Peyer's patch (tissue), 4 donors: ENCODE measurements at regions not wholly inside any gene's neighbourhood (a gene's known extent, or its start where the extent isn't known, plus 50 kb on each side); places are given as distances from the start of the nearest gene placed in this dataset.
"Not testable (repeated sequence)": the region's sequence is repeated elsewhere in the genome, so short reads cannot be mapped to it uniquely, and the experiment has no call there.

Source experiments
- DNase-seq, 3 donors: peaks; one replicate each; pipeline ENCODE4 v3.0.0-alpha.2; 2017 to 2019
- H3K27ac ChIP-seq, 4 donors: fragments of 200-600 bp; sonication (generic); one replicate each; pipeline ENCODE4 v1.5.1; 2016 to 2019
- H3K27me3 ChIP-seq, 2 donors: fragments of 200-600 bp; sonication (generic); one replicate each; pipeline ENCODE4 v1.5.1; 2019
- H3K36me3 ChIP-seq, 3 donors: fragments of 200-600 bp; sonication (generic); one replicate each; pipeline ENCODE4 v1.5.1; 2016 to 2019
- H3K4me1 ChIP-seq, 4 donors: fragments of 200-600 bp; sonication (generic); one replicate each; pipeline ENCODE4 v1.5.1; 2016 to 2019
- H3K4me3 ChIP-seq, 4 donors: fragments of 200-600 bp; sonication (generic); 1 replicate in 3 of 4; 2 replicates in 1 of 4; pipeline ENCODE4 v1.5.1; 2016 to 2019; ENCODE audit warnings: mild to moderate bottlenecking in 1 of 4
- H3K9me3 ChIP-seq, 4 donors: fragments of 200-600 bp; sonication (generic); one replicate each; pipeline ENCODE4 v1.5.1; 2016 to 2019; ENCODE audit warnings: mild to moderate bottlenecking in 1 of 4
- POLR2A ChIP-seq, 2 donors: fragments of 450-650 bp; IDR thresholded peaks; one replicate each; pipeline ENCODE4 v1.5.1; 2017; ENCODE audit warnings: antibody characterized with exemption in 2 of 2, mild to moderate bottlenecking in 2 of 2, moderate library complexity in 2 of 2
- TF ChIP-seq, protein P1 (sequence below), 6 experiments: fragments of 450-650 bp in 4 of 6; fragments of 200-600 bp in 2 of 6; sonication (generic) in 1 of 6; IDR thresholded peaks; one replicate each; pipeline ENCODE4 v1.5.1; 2017 to 2019; ENCODE audit warnings: antibody characterized with exemption in 6 of 6, mild to moderate bottlenecking in 3 of 6, moderate library complexity in 1 of 6

DNA sequence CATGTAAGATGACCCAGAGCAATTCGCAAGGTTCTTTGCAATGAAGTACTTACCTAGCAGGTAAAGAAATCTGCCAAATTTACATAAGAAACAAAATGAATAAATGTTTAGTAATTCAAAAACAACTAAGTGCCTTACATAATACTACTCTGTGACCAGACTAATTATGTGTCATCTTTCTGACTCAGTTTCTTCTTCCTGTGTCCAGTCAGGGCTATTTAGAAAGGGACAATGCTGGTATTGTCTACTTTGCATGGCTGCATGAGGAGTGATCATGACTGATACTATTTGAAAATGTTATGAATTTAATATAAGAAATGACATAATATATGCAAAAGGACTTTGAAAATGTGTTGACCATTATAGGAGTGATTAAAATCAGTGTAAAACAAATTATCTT lies 210.0 kb downstream of the TMEM161B start:
- Histone ChIP-seq H3K36me3 (no peaks in the 10 kb centered on the region), H3K27ac (no peak overlapping the region), H3K4me1 (no peaks in the 10 kb centered on the region), H3K4me3 (no peak overlapping the region), H3K27me3 (no peaks in the 10 kb centered on the region), H3K9me3 (peaks cover 0 to 4% (median 0%) of the 10 kb centered on the region in 4 donors)
- TF ChIP-seq, protein P1, sequence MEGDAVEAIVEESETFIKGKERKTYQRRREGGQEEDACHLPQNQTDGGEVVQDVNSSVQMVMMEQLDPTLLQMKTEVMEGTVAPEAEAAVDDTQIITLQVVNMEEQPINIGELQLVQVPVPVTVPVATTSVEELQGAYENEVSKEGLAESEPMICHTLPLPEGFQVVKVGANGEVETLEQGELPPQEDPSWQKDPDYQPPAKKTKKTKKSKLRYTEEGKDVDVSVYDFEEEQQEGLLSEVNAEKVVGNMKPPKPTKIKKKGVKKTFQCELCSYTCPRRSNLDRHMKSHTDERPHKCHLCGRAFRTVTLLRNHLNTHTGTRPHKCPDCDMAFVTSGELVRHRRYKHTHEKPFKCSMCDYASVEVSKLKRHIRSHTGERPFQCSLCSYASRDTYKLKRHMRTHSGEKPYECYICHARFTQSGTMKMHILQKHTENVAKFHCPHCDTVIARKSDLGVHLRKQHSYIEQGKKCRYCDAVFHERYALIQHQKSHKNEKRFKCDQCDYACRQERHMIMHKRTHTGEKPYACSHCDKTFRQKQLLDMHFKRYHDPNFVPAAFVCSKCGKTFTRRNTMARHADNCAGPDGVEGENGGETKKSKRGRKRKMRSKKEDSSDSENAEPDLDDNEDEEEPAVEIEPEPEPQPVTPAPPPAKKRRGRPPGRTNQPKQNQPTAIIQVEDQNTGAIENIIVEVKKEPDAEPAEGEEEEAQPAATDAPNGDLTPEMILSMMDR (IDR thresholded peaks at IDR 0.05) = no peak
- TF ChIP-seq POLR2A (IDR thresholded peaks at IDR 0.05) = no peak
- DNase-seq = no peak

DNA sequence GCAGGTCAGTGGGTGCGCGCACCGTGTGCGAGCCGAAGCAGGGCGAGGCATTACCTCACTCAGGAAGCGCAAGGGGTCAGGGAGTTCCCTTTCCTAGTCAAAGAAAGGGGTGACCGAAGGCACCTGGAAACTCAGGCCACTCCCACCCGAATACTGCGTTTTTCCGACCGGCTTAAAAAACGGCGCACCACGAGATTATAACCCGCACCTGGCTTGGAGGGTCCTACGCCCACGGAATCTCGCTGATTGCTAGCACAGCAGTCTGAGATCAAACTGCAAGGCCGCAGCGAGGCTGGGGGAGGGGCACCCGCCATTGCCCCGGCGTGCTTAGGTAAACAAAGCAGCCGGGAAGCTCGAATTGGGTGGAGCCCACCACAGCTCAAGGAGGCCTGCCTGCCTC lies 216.2 kb downstream of the TMEM161B start:
- not testable (repeated sequence) for H3K4me3 ChIP-seq, H3K36me3 ChIP-seq, DNase-seq, H3K9me3 ChIP-seq, H3K4me1 ChIP-seq, H3K27me3 ChIP-seq, H3K27ac ChIP-seq

DNA sequence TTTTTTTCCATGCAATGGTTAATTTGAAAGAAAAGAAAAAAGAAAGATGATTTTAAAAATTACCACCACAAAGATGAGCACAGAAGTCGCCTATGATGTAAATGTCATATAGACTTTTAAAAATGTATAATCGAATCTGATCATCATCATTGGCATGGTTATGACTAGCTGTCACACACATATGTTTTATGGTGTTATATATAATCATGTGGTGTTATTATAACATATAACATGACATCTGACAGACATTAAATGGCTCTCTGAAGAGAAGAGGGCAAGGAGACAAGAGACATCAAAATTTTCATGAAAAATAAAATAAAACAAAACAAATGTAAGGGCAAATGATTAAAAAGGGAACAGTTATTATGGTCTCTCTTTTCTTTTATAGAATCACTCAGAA lies 217.5 kb downstream of the TMEM161B start:
- Histone ChIP-seq H3K9me3 (no peaks in the 10 kb centered on the region), H3K36me3 (no peaks in the 10 kb centered on the region), H3K4me1 (no peaks in the 10 kb centered on the region), H3K4me3 (no peak overlapping the region), H3K27ac (no peak overlapping the region), H3K27me3 (no peaks in the 10 kb centered on the region)
- no peak for DNase-seq
- TF ChIP-seq, protein P1 (IDR thresholded peaks at IDR 0.05) = no peak
- TF ChIP-seq POLR2A (IDR thresholded peaks at IDR 0.05) = no peak

DNA sequence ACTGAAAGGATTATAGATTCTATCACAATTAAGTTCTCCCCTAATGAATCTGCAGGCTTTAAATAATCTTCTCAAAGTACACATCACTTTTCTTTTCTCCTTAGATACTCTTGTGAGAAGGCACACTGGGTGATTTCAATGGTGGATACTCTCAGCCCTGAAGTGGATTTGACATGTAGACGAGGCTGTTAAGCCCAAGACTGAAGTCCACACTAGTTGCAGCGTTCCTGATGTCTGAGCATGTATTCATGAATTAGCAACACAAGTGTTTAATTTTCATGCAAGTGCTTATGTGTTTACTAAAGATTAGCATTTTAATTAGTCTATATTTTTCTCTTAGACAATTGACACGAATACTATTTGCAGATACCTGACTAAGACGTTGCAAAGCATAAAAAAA lies 218.9 kb downstream of the TMEM161B start:
- H3K36me3 ChIP-seq = no peaks in the 10 kb centered on the region
- no peak overlapping the region for H3K27ac ChIP-seq
- no peak for TF ChIP-seq POLR2A (IDR thresholded peaks at IDR 0.05)
- TF ChIP-seq, protein P1 (IDR thresholded peaks at IDR 0.05) = no peak
- no peaks in the 10 kb centered on the region for H3K4me1 ChIP-seq
- H3K4me3 ChIP-seq = no peak overlapping the region
- no peak for DNase-seq
- no peaks in the 10 kb centered on the region for H3K9me3 ChIP-seq
- H3K27me3 ChIP-seq = no peaks in the 10 kb centered on the region

DNA sequence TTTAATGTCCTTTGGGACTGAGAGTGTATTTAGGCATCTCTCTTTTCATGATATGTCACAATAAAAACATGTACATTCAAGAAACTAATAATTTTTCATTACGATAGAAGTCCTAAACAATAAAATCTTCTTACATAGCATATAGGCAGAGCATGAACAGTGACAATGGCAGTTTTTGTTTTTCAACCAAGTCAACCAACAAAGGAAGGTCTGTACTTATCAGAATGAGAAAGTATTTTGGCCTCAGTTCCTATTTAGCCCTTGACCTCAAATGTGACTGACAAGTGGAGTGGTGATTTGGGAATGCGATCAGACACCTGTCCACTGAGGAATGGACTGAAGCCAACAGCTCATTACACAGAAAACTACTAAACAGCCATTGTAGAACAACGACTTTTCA lies 219.5 kb downstream of the TMEM161B start:
- no peak overlapping the region for H3K4me3 ChIP-seq
- H3K9me3 ChIP-seq = no peaks in the 10 kb centered on the region
- H3K4me1 ChIP-seq = no peaks in the 10 kb centered on the region
- no peak for DNase-seq
- TF ChIP-seq, protein P1 (IDR thresholded peaks at IDR 0.05) = no peak
- TF ChIP-seq POLR2A (IDR thresholded peaks at IDR 0.05) = no peak
- H3K36me3 ChIP-seq = no peaks in the 10 kb centered on the region
- H3K27ac ChIP-seq = no peak overlapping the region
- H3K27me3 ChIP-seq = no peaks in the 10 kb centered on the region

DNA sequence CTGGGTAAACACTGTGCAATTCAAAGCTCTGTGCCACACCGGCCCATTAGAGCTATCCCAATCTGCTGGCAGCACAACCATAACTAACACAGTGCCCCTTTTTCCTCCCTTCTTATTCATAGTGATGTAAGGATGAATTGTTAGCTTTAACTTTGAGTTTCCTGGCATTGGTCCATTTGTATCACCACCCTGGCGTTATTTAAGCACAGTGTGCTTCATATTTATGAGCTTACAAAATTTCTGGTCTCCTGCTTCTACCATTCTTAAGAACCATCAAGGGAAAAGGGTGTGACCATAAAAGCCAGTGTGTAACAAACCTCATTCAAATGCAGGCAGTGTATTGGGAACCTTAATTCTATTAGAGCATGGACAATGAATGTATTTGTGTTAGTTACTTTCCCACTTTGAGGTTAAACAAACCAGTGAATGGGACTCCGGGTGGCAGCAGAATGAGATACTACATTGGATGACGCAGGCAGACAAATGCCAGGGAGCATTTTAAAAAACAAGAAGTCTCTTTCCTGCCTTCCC lies 222.6 kb downstream of the TMEM161B start:
- TF ChIP-seq POLR2A (IDR thresholded peaks at IDR 0.05) = no peak
- TF ChIP-seq, protein P1 (IDR thresholded peaks at IDR 0.05) = no peak

More for the DNA sequence above, 222.6 kb downstream of the TMEM161B start:
- Histone ChIP-seq H3K4me3 (no peak overlapping the region), H3K27me3 (no peaks in the 10 kb centered on the region), H3K27ac (no peak overlapping the region), H3K4me1 (no peaks in the 10 kb centered on the region), H3K9me3 (no peaks in the 10 kb centered on the region), H3K36me3 (no peaks in the 10 kb centered on the region)
- DNase-seq = no peak
